ENCODE measurements at regions not wholly inside any gene's neighbourhood (a gene's known extent, or its start where the extent isn't known, plus 50 kb on each side); places are given as distances from the start of the nearest gene placed in this dataset.
"Not testable (repeated sequence)": the region's sequence is repeated elsewhere in the genome, so short reads cannot be mapped to it uniquely, and the experiment has no call there.

DNA sequence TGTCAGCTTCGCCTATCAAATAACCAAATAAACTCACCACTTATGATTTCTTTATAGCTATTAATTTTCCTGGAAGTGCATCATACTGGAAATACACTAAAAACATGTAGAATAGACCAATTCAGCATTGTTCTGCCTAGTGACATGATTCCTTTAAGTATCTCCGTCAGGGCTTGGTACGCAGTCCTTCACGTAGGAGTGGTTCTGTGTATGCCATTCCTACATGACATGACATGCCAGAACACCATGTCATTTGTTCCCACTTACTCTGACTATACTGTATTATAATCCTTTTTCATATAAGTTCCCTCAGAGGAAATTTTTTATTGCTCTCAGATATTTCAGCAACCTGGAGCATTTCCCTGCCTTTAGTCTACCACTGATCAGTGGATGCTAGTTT, 230.7 kb upstream of the EPHA3 start:
- H3K4me3 ChIP-seq (ENCODE audit: low read length): no peak overlapping the region
- no peak for DNase-seq (ENCODE audit: low read depth)
- TF ChIP-seq, protein P1, sequence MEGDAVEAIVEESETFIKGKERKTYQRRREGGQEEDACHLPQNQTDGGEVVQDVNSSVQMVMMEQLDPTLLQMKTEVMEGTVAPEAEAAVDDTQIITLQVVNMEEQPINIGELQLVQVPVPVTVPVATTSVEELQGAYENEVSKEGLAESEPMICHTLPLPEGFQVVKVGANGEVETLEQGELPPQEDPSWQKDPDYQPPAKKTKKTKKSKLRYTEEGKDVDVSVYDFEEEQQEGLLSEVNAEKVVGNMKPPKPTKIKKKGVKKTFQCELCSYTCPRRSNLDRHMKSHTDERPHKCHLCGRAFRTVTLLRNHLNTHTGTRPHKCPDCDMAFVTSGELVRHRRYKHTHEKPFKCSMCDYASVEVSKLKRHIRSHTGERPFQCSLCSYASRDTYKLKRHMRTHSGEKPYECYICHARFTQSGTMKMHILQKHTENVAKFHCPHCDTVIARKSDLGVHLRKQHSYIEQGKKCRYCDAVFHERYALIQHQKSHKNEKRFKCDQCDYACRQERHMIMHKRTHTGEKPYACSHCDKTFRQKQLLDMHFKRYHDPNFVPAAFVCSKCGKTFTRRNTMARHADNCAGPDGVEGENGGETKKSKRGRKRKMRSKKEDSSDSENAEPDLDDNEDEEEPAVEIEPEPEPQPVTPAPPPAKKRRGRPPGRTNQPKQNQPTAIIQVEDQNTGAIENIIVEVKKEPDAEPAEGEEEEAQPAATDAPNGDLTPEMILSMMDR (conservative IDR thresholded peaks at IDR 0.05; ENCODE audit: low read length): no peak

DNA sequence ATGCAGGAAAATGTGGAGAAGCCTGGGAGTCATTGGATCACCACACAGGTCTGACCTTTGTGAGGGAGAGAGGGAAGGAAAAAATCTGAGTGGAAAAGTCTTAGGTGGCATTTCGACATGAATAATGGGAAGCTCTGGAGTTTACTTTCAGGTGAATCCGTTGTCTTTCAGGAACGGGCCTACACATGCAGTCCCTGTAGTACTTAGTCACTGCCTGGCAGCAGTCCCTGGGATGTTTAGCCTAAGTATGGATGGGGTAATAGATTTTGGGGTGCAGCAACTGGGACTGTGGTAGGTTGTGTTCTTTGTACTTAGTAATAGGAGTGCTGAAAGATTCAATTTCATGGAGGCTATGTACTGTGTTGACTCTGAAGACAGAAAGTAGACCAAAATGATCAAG, 227.5 kb upstream of the EPHA3 start:
- no peak for DNase-seq (ENCODE audit: low read depth)
- TF ChIP-seq, protein P1 (conservative IDR thresholded peaks at IDR 0.05; ENCODE audit: low read length): no peak

DNA sequence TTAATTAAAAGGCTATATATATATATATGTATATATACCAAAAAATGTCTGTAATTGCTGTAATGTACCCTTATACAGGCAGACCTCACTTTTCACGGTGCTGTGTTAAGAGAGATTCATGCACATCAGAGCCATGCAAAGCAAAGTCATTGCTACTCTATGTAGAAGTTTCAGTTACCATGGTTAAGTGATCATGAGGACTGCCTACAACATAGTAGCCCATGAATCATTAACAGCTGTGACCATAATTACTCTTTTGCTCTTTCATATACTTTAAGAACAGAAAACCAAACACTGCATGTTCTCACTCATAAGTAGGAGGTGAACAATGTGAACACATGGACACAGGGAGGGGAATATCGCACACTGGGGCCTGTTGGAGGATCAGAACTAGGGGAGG, 225.3 kb upstream of the EPHA3 start:
- no peak overlapping the region for H3K4me3 ChIP-seq (ENCODE audit: low read length)
- TF ChIP-seq, protein P1 (conservative IDR thresholded peaks at IDR 0.05; ENCODE audit: low read length): no peak
- DNase-seq (ENCODE audit: low read depth): no peak

More for the DNA sequence above, 227.5 kb upstream of the EPHA3 start:
- no peak overlapping the region for H3K4me3 ChIP-seq (ENCODE audit: low read length)

- DNase-seq (ENCODE audit: low read depth); H3K4me3 ChIP-seq (ENCODE audit: low read length): not testable (repeated sequence)
These were observed 220.8 kb upstream of the EPHA3 start for GRCh38 chr3:88886624-88887023.

DNA sequence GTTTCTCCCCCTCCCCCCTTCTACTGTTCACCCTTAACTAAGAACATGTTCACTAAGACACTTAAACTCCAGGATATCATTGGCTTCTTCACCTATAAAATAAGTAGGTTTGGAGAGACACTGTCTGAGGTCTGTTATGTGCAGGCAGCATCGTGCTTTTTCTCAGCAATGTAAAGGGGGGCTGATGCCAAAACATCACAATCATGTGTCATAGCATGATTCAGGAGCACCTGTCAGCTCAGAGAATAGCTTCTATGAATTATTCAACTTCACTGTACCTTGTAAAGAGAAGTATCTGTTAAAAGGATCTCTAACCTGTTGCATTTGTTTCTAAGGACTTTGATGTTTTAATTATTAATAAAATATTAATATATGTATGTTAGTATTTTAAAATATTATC, 211.4 kb upstream of the EPHA3 start:
- TF ChIP-seq, protein P1 (conservative IDR thresholded peaks at IDR 0.05; ENCODE audit: low read length): no peak
- no peak for DNase-seq (ENCODE audit: low read depth)
- no peak overlapping the region for H3K4me3 ChIP-seq (ENCODE audit: low read length)

DNA sequence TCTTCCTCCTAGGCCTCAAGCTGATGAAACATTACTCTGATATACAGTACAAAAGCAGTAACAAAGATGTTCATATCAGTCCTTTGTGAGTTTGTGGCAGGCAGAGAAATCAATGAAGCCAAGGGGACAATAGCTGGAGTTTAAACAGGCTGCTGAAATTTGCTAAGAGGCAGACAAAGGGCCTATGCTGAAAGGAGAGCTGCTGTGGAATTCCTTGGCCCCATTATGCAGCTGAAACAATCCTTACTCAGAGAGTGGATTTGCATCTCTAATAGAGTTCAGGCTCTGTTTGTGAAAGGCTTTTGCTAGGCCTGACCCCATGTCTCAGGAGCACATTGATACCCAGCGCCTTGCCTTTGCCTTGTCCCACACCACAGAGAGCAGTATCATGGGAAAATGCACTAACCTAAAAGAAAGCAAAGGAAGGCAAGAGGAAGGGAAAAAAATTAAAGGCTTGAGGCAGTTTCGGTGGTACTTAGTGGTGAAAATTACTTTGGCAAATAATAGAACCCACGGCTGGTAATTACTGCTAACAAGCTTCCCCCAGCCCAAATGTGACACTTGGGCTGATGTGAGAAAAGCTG, 195.0 kb upstream of the EPHA3 start:
- no peak for DNase-seq (ENCODE audit: low read depth)
- H3K4me3 ChIP-seq (ENCODE audit: low read length): no peak overlapping the region
- TF ChIP-seq, protein P1 (conservative IDR thresholded peaks at IDR 0.05; ENCODE audit: low read length): no peak

GRCh38 chr3:88918841-88919240, 188.6 kb upstream of the EPHA3 start:
- TF ChIP-seq, protein P1 (conservative IDR thresholded peaks at IDR 0.05; ENCODE audit: low read length): no peak

GRCh38 chr3:88921986-88922385, 185.4 kb upstream of the EPHA3 start:
- no peak for DNase-seq (ENCODE audit: low read depth)
- H3K4me3 ChIP-seq (ENCODE audit: low read length): no peak overlapping the region
- TF ChIP-seq, protein P1 (conservative IDR thresholded peaks at IDR 0.05; ENCODE audit: low read length): no peak

More at GRCh38 chr3:88918841-88919240, 188.6 kb upstream of the EPHA3 start:
- H3K4me3 ChIP-seq (ENCODE audit: low read length): no peak overlapping the region
- DNase-seq (ENCODE audit: low read depth): no peak

All from AG10803 (cell line).